ENCODE measurements at regions not wholly inside any gene's neighbourhood (a gene's known extent, or its start where the extent isn't known, plus 50 kb on each side); places are given as distances from the start of the nearest gene placed in this dataset.

DNA sequence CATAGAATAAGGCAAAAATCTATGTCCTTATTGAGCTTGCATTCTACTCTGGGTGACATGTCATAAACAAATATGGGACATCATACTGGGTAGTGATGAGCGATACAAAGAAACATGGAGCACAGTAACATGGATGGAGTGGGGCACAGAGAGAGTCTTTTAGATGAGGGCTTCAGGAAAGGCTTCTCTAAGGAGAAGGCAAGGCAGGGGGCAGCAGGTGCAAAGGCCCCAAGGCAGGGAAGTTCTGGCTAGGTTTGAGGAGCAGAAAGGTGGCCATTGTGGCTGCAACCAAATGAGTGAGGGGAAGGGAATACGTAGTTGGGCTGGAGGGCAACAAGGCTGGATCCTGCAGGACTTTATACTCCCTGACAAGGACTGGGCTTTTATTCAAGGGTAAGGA, 211.4 kb downstream of the HERPUD2 start:
- TF ChIP-seq, protein P1, sequence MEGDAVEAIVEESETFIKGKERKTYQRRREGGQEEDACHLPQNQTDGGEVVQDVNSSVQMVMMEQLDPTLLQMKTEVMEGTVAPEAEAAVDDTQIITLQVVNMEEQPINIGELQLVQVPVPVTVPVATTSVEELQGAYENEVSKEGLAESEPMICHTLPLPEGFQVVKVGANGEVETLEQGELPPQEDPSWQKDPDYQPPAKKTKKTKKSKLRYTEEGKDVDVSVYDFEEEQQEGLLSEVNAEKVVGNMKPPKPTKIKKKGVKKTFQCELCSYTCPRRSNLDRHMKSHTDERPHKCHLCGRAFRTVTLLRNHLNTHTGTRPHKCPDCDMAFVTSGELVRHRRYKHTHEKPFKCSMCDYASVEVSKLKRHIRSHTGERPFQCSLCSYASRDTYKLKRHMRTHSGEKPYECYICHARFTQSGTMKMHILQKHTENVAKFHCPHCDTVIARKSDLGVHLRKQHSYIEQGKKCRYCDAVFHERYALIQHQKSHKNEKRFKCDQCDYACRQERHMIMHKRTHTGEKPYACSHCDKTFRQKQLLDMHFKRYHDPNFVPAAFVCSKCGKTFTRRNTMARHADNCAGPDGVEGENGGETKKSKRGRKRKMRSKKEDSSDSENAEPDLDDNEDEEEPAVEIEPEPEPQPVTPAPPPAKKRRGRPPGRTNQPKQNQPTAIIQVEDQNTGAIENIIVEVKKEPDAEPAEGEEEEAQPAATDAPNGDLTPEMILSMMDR (IDR thresholded peaks at IDR 0.05; ENCODE audit: insufficient read depth, low read depth, low read length, missing control alignments) = no peak
- DNase-seq (ENCODE audit: low read depth) = no peak
- no peak overlapping the region for H3K4me3 ChIP-seq (ENCODE audit: low read depth, low read length)

DNA sequence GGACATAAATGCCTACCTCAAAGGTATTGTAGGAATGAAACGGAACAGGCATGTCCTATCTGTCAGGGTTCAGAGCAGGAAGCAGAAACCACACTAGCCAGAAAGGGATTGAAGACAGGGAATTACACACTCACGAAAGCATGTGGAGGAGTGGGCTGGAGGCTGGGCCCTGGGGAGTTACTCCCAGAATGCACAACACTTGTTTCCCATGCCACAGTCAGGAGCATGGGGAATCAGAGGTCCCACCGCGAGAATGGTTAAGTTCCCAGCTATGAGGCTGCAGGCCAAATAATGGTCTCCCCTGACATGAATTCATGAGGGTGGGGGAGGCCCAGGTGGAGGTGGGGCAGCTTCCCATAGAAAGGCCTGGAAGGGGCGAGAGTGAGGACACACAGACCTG, 212.7 kb downstream of the HERPUD2 start:
- no peak overlapping the region for H3K4me3 ChIP-seq (ENCODE audit: low read depth, low read length)

DNA sequence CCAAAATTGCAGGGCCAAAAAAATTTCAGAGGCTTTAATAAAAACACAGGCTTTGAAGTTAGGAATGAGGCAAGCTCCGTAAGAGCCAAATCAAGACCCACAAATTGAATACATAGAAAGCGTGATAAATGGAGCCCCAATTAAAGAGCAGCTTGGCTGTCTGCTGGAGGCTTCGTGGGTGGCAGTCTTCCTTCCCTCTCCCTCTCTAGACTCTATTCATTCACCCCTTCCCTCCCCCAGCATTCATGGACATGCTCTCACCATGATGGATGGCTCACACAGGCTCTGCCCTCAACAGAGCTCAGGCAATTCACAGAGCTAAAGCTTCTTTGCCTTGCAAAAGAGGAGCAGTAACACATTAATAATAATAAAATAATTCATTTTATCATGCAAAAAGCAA, 214.1 kb downstream of the HERPUD2 start:
- H3K4me3 ChIP-seq (ENCODE audit: low read depth, low read length) = no peak overlapping the region
- no peak for DNase-seq (ENCODE audit: low read depth)
- TF ChIP-seq, protein P1 (IDR thresholded peaks at IDR 0.05; ENCODE audit: insufficient read depth, low read depth, low read length, missing control alignments) = no peak

More for the DNA sequence above, 212.7 kb downstream of the HERPUD2 start:
- no peak for DNase-seq (ENCODE audit: low read depth)
- TF ChIP-seq, protein P1 (IDR thresholded peaks at IDR 0.05; ENCODE audit: insufficient read depth, low read depth, low read length, missing control alignments) = no peak

DNA sequence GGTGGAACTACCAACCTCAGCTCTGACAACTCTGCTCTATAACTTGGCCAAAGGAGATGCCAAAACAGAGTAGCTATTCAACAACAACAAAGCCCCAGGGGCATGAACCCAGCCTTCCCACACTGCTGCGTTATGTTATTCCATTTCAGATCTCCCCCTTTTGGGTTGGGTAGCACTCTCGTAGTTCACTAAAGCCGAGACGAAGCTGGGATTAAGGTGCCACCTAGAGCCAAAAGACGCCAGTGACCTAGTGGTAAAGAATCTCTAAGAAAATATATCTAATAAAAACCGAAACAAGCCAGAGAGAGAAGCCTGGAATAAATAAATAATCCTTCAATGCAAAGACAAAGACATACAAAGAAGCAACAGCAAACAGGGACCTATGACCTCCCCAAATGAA, 217.3 kb downstream of the HERPUD2 start:
- TF ChIP-seq, protein P1 (IDR thresholded peaks at IDR 0.05; ENCODE audit: insufficient read depth, low read depth, low read length, missing control alignments) = no peak
- no peak for DNase-seq (ENCODE audit: low read depth)

DNA sequence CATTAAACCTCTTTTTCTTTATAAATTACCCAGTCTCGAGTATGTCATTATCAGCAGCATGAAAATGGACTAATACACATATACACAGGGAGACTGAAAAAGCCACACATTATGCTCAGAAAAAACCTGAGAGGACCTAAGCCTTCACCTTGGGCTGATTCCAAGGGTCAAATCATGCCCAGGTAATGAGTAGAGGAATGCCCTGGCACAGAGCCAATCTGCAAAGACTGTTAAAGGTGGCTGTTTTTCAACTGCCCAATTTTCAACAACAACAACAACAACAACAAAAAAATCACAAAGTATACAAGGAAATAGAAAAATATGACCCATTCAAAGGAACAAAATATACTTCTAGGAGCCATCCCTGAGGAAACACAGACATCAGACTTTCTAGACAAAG, 220.2 kb upstream of the TBX20 start:
- DNase-seq (ENCODE audit: low read depth) = no peak
- TF ChIP-seq, protein P1 (IDR thresholded peaks at IDR 0.05; ENCODE audit: insufficient read depth, low read depth, low read length, missing control alignments) = no peak
- no peak overlapping the region for H3K4me3 ChIP-seq (ENCODE audit: low read depth, low read length)

More for the DNA sequence above, 217.3 kb downstream of the HERPUD2 start:
- no peak overlapping the region for H3K4me3 ChIP-seq (ENCODE audit: low read depth, low read length)

DNA sequence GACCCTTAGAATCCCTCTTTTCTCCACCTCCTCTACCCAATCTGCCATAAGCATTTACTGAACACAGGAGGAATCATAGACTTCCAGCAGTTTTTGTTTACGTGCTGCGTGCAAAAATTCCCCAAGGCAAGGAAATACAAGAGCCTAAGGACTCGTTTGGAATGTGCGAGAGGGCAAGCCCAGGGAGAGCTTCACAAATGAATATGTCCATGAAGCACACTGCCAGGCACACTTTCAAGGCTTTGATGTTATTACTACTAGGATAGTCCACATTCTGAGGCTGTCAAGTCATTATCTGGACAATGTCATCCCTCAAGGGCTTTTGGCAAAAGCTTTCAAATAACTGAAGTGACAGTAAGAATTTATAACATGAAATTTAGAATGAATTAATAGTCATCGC, 214.7 kb upstream of the TBX20 start:
- TF ChIP-seq, protein P1 (IDR thresholded peaks at IDR 0.05; ENCODE audit: insufficient read depth, low read depth, low read length, missing control alignments) = no peak
- DNase-seq (ENCODE audit: low read depth) = no peak
- H3K4me3 ChIP-seq (ENCODE audit: low read depth, low read length) = no peak overlapping the region

DNA sequence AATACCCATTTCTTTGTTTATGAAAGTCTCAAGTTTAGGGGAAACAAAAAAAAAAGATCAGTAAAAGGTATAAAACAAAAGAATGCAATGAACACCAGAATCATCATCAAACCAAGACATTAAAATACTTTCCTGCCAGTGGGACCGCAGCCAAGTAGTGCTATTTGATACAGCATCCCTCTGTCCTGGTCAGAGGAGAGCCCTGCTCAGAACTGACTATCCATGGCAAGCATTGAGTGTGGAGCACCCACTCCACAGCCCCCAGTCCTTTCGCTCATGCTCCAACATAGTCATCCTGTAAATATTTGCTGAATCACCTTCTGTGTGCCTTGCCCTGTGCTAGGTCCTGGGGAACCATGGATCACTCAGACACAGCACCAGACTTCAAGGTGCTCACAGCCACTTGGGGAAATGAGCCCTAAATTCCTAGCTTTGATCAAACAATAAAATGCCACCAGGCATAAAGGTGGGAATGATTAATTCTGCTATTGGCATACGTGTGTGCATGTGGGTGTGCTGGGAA, 213.6 kb upstream of the TBX20 start:
- TF ChIP-seq, protein P1 (IDR thresholded peaks at IDR 0.05; ENCODE audit: insufficient read depth, low read depth, low read length, missing control alignments) = no peak
- H3K4me3 ChIP-seq (ENCODE audit: low read depth, low read length) = no peak overlapping the region
- no peak for DNase-seq (ENCODE audit: low read depth)
